COR-L47 (cell line): ENCODE measurements at regions not wholly inside any gene's neighbourhood (a gene's known extent, or its start where the extent isn't known, plus 50 kb on each side); places are given as distances from the start of the nearest gene placed in this dataset.

Source experiments
- DNase-seq: peaks from one replicate; lab custom pipeline; 2025; lab: John Stamatoyannopoulos, UW

GRCh38 chr2:147550995-147551731 is 293.7 kb upstream of the ACVR2A start:
- DNase-seq = no peak

DNA sequence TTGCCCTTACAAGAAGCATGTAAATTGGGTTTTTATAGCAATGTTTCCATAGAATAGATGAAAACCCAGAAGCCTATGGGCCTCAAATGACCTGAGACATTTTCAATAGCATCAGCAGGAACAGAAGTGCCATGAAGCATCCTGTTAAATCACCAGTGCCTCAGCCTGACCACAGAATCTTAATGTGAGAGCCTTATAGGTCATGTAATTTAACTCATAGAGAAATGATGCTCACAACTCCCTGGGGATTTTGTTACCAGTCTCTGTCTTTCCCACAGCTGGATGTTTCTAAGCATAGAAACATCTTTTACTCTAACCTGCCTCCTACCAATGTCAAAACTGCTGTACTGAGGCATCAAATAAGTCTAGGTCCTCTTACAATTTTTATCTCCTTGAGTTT is 295.8 kb upstream of the ACVR2A start:
- no peak for DNase-seq

DNA sequence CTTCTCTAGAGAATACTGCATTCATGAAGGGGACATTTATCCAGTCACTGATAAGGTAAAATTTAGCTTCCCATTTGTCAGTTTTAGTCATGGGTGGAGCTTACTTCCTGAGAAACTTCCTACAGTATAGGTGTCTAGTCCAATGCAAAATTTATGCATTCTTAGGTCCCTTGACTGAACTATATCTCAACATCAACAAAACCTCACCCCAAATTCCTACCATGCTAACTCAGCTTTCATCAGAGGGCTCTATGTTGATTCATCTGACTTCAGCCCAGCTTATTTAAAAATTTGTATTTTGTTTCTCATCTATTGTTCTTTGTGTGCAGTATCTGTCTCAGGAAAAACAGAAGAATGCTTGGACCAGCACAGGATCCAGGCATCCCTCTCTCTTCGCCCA is 296.4 kb upstream of the ACVR2A start:
- no peak for DNase-seq

DNA sequence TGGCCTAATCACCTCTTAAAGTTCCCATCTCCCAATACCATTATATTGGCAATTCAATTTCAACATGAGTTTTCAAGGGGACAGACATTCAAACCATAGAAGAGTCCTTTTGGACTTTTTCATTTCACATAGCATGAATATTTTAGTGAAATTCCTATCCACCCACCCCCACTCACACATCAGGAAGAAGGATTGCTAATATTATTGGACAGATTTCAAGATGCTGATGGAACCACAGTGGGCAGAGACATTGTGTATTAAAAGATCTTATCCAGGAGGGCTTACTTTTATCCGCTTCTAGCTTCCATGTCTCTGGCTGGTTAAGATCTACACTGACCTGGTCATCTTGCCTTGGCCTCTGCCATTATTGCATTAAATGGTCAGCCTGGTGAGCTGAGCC is 297.4 kb upstream of the ACVR2A start:
- no peak for DNase-seq

- DNase-seq = no peak
Measured at GRCh38 chr2:147546109-147546508, 298.7 kb upstream of the ACVR2A start.

DNA sequence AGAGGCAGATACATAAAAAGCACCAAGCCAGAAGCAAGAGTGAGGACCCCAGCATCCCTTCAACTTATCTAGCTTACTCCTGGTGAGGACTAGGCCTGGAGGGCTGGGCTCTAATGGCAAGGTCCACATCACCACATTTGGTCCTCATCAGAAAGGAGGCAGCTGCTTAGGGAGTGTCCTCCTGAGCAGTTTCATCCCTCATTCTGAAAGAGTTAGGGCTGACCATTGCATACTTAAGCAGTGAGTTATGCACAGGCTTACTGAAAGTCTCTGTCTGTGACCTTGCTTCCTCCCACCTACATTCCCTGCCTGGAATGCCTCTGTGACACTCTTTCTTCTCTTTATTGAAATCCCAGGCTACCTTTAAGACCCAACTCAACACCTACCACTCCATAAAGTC is 301.8 kb upstream of the ACVR2A start:
- no peak for DNase-seq

DNA sequence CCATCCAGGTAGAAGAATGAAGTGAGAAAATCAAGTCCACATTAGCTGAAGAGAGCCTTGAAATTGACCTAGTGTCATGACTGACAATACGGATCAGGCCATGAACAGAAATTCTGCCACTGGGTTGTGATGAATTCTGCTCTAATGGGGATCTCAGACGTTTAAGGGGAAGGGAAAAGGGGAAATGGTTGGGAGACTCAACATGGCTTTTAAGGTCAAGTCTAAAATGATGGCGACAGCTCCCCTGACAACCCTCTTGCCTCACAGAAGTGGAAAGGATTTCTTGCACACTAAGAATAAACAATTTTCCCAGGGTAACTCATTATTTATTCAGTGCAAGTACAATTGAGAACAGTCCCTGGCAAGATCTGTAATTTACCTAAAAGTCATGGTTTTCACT is 302.5 kb upstream of the ACVR2A start:
- DNase-seq = no peak

DNA sequence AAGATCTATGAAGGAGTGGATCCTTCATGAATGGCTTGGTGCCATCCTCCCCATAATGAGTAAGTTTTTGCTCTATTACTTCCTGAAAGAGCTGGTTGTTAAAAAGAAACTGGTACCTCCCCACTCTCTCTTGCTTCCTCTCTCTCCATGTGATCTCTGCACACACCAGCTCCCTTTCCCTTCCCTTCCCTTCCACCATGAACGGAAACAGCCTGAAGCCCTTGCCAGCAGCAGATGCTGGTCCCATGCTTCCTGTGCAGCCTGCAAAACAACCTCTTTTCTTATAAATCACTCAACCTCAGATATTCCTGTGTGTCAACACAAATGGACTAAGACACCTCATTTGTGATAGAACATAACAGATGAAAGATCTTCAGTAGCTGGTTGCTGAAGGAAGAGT is 303.5 kb upstream of the ACVR2A start:
- DNase-seq = no peak

- no peak for DNase-seq
Measured at GRCh38 chr2:147538821-147539220, 306.0 kb upstream of the ACVR2A start.

GRCh38 chr2:147538088-147538487 is 306.7 kb upstream of the ACVR2A start:
- DNase-seq = no peak

GRCh38 chr2:147531269-147531668 is 313.6 kb upstream of the ACVR2A start:
- DNase-seq = no peak

DNA sequence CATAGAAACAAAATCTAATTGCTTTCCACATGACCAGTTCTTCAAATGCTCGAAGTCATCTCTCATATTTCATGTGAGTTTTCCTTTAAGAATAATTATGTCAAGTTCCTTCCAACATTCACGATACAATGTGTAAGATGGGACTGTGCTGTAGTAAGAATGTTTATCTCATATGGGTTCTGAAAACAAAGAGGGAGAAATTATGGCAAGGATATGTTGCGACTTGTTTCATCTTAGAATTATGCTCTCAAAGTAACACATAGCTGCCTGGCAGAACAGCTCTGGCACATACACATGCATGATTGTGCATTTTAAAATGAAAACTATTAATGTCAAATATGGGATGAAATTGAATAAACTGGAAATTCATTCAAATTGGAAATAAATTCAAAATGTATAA is 314.8 kb upstream of the ACVR2A start:
- DNase-seq = no peak

GRCh38 chr2:147525819-147526489 is 318.9 kb upstream of the ACVR2A start:
- peak; percentile 88 for DNase-seq

DNA sequence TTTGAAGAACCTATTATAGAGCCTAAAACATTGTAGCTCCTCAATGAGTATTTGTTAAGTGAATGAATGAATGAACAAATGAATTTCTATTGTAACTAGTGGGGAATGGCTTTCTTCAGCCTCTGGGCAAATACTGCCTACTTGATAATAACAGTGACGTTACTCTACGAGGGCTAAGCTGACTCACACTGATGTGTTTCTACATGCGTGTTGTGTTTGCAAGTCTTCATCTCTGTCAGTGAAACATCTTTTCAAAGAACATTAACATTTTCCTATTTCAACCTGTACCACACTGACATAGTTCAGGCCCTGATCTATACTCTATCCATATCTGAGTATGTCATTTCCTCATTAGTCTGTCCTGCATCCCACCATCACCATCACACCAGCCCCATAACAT is 319.9 kb upstream of the ACVR2A start:
- no peak for DNase-seq

- no peak for DNase-seq
Measured at GRCh38 chr2:147523415-147523814, 321.4 kb upstream of the ACVR2A start.

- DNase-seq = no peak
Measured at GRCh38 chr2:147521936-147522335, 322.9 kb upstream of the ACVR2A start.

DNA sequence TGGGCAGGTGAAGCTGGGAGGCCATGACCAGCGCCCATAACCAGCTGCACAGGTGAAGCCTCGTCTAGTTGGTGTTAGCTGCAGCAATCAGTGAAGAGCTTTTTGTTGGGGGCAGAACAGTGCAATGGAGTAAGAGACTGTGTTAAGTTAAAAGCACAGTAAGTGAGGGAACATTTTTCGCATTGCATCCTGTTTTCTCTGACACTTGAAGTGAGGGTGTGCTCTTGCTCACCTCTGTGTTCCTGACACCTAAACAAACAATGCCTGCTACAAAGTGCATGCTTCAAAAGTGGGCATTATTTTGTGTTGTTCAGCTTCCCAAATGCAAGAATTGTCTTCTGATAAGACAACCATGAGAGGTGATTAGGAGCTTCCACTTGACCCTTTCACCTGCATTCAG is 324.0 kb upstream of the ACVR2A start:
- DNase-seq = no peak

- no peak for DNase-seq
Measured at GRCh38 chr2:147519178-147519577, 325.7 kb upstream of the ACVR2A start.

GRCh38 chr2:147515213-147515612 is 329.6 kb upstream of the ACVR2A start:
- no peak for DNase-seq

DNA sequence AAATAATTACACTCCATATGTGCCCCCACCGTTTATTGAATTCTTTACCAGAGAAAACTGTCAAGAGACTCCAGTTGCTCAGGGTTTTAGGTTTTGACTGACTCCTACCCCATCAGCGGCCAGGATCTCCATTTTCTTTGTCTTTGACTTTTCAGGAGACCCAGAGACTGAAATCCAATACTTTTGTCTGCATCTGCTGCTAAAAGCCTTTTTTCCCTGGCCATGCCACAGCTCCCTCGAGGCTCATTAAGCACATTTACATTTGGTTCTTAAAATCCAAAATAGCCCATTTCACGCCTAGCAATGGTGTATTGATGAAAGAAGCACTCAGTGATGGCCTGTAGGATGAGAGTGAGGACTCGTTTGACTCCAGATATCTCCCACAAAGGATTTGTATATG is 332.6 kb upstream of the ACVR2A start:
- DNase-seq = no peak

DNA sequence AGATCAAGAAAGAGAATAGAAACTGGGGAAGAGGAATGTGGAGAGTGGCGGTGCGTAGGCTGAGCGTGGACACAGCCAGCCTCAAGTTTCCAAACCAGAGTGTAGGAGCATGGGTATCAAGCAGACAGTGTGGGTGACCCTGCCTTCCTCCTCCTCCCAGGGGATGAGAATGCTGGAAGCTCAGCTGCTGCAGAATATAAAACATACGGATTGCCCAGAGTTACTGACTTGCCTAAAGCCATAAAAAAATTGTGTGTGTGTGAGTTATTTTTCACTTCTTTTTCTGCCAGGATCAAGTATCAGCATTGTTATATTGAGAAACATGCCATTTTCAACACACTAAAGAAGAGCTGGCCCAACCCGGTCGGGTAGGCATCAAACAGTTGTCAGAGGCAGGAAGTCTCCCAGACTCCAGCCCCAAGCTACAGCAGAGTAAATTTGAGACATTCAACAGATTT is 333.3 kb upstream of the ACVR2A start:
- no peak for DNase-seq

- DNase-seq = no peak
Measured at GRCh38 chr2:147509821-147510220, 335.0 kb upstream of the ACVR2A start.

GRCh38 chr2:147506889-147507288 is 337.9 kb upstream of the ACVR2A start:
- no peak for DNase-seq
